COR-L47 (cell line): ENCODE measurements at regions not wholly inside any gene's neighbourhood (a gene's known extent, or its start where the extent isn't known, plus 50 kb on each side); places are given as distances from the start of the nearest gene placed in this dataset.

ENCODE experiments used
- DNase-seq: peaks from one replicate; lab custom pipeline; 2025; lab: John Stamatoyannopoulos, UW

- no peak for DNase-seq
Measured at GRCh38 chr4:10175626-10176025, 59.0 kb upstream of the WDR1 start.

- DNase-seq, result no peak
Measured at GRCh38 chr4:10173754-10174749, 57.5 kb upstream of the WDR1 start.

- no peak for DNase-seq
Measured at GRCh38 chr4:10173037-10173753, 56.6 kb upstream of the WDR1 start.

GRCh38 chr4:10172278-10172921, 55.8 kb upstream of the WDR1 start:
- DNase-seq, result no peak

GRCh38 chr4:10171055-10171454, 54.5 kb upstream of the WDR1 start:
- DNase-seq, result no peak

GRCh38 chr4:10169839-10170387, 53.3 kb upstream of the WDR1 start:
- DNase-seq, result no peak

- no peak for DNase-seq
Measured at GRCh38 chr4:10168151-10168550, 51.6 kb upstream of the WDR1 start.

GRCh38 chr4:10167201-10167600, 50.6 kb upstream of the WDR1 start:
- no peak for DNase-seq
